GM21576 (cell line): ENCODE measurements at regions not wholly inside any gene's neighbourhood (a gene's known extent, or its start where the extent isn't known, plus 50 kb on each side); places are given as distances from the start of the nearest gene placed in this dataset.
"Not testable (repeated sequence)": the region's sequence is repeated elsewhere in the genome, so short reads cannot be mapped to it uniquely, and the experiment has no call there.

Experiments
- ATAC-seq: cut with Tn5 transposase; IDR thresholded peaks from one replicate; pipeline ENCODE4 v1.9.1; 2021; ENCODE audit warnings: mild to moderate bottlenecking, moderate library complexity; ENCODE audit not compliant: unreplicated experiment

GRCh38 chr18:70705831-70706416, 417.1 kb downstream of the SOCS6 start:
- no peak for ATAC-seq

GRCh38 chr18:70700496-70700895, 411.7 kb downstream of the SOCS6 start:
- ATAC-seq = no peak

- no peak for ATAC-seq
Measured at GRCh38 chr18:70698574-70698973, 409.7 kb downstream of the SOCS6 start.

GRCh38 chr18:70693246-70693645, 404.4 kb downstream of the SOCS6 start:
- no peak for ATAC-seq

GRCh38 chr18:70689765-70690164, 400.9 kb downstream of the SOCS6 start:
- ATAC-seq = not testable (repeated sequence)

- no peak for ATAC-seq
Measured at GRCh38 chr18:70688286-70688685, 399.4 kb downstream of the SOCS6 start.

GRCh38 chr18:70684821-70685220, 396.0 kb downstream of the SOCS6 start:
- ATAC-seq = no peak

- ATAC-seq = no peak
Measured at GRCh38 chr18:70683263-70683662, 394.4 kb downstream of the SOCS6 start.

- no peak for ATAC-seq
Measured at GRCh38 chr18:70674896-70675295, 386.1 kb downstream of the SOCS6 start.

- ATAC-seq = no peak
Measured at GRCh38 chr18:70673831-70674230, 385.0 kb downstream of the SOCS6 start.

- no peak for ATAC-seq
Measured at GRCh38 chr18:70672581-70672980, 383.7 kb downstream of the SOCS6 start.

GRCh38 chr18:70671889-70672565, 383.2 kb downstream of the SOCS6 start:
- no peak for ATAC-seq

- ATAC-seq = no peak
Measured at GRCh38 chr18:70666936-70667335, 378.1 kb downstream of the SOCS6 start.

GRCh38 chr18:70663141-70663540, 374.3 kb downstream of the SOCS6 start:
- no peak for ATAC-seq

- no peak for ATAC-seq
Measured at GRCh38 chr18:70662588-70662987, 373.7 kb downstream of the SOCS6 start.

GRCh38 chr18:70659036-70659925, 370.4 kb downstream of the SOCS6 start:
- ATAC-seq = no peak

GRCh38 chr18:70653671-70654070, 364.8 kb downstream of the SOCS6 start:
- ATAC-seq = no peak

- ATAC-seq = no peak
Measured at GRCh38 chr18:70650878-70651277, 362.0 kb downstream of the SOCS6 start.

GRCh38 chr18:70649683-70650082, 360.8 kb downstream of the SOCS6 start:
- ATAC-seq = no peak

GRCh38 chr18:70645971-70646370, 357.1 kb downstream of the SOCS6 start:
- no peak for ATAC-seq

- ATAC-seq = no peak
Measured at GRCh38 chr18:70643812-70644211, 355.0 kb downstream of the SOCS6 start.
